SK-N-SH (cell line): ENCODE measurements at regions not wholly inside any gene's neighbourhood (a gene's known extent, or its start where the extent isn't known, plus 50 kb on each side); places are given as distances from the start of the nearest gene placed in this dataset.

ENCODE experiments used
- CTCF ChIA-PET: fragments of 300-600, 350-600 bp; formaldehyde crosslinking; extraction: SDS; loops from one replicate; lab custom pipeline; 2021; lab: Yijun Ruan, JAX
- POLR2A ChIA-PET: fragments of 350-600 bp; sonication (Branson Sonifier 250); formaldehyde crosslinking; extraction: SDS; loops from one replicate; lab custom pipeline; 2020; ENCODE audit warnings: antibody characterized with exemption, inconsistent platforms; lab: Yijun Ruan, JAX
- DNase-seq: peaks from one replicate; pipeline ENCODE4 v3.0.0; 2012
- H2AFZ ChIP-seq: fragments of 200-600 bp; sonication (generic); 2 replicates; pipeline ENCODE4 v1.8.1; 2016; ENCODE audit warnings: antibody characterized with exemption, mild to moderate bottlenecking, low read depth
- H3F3A ChIP-seq: fragments of 200-600 bp; sonication (generic); replicated peaks from 2 replicates; pipeline ENCODE3; 2016; ENCODE audit warnings: antibody characterized with exemption, mild to moderate bottlenecking; ENCODE audit not compliant: insufficient read depth
- H3K27ac ChIP-seq, 2 experiments: fragments of 200-500 bp in 1 of 2; fragments of 200-600 bp in 1 of 2; sonication (Bioruptor generic) in 1 of 2; sonication (generic), shearing (Covaris generic) in 1 of 2; 2 replicates each; pipeline versions ENCODE4 v1.5.1 to v1.6.1; 2014 to 2016; ENCODE audit warnings: low read depth in 2 of 2, inconsistent platforms in 1 of 2, low read length in 1 of 2, mild to moderate bottlenecking in 1 of 2, mixed read lengths in 1 of 2
- H3K27me3 ChIP-seq: fragments of 200-600 bp; sonication (generic), shearing (Covaris generic); 2 replicates; pipeline ENCODE4 v1.6.1; 2016; ENCODE audit warnings: mixed run types; ENCODE audit not compliant: insufficient read depth
- H3K36me3 ChIP-seq, 2 experiments: fragments of 200-500 bp in 1 of 2; fragments of 200-600 bp in 1 of 2; sonication (Bioruptor generic) in 1 of 2; sonication (generic) in 1 of 2; replicated peaks in 1 of 2; 2 replicates each; pipeline versions ENCODE3 to v1.5.1; 2014 to 2016; ENCODE audit warnings: low read length in 1 of 2, mild to moderate bottlenecking in 1 of 2; ENCODE audit not compliant: insufficient read depth in 2 of 2, control insufficient read depth in 1 of 2
- H3K4me1 ChIP-seq, 2 experiments: fragments of 200-500 bp in 1 of 2; fragments of 200-600 bp in 1 of 2; sonication (Bioruptor generic) in 1 of 2; sonication (generic), shearing (Covaris generic) in 1 of 2; 2 replicates each; pipeline versions ENCODE4 v1.5.1 to v1.6.1; 2014 to 2016; ENCODE audit warnings: low read depth in 1 of 2, low read length in 1 of 2, mixed run types in 1 of 2; ENCODE audit not compliant: insufficient read depth in 2 of 2, control insufficient read depth in 1 of 2
- H3K4me2 ChIP-seq: fragments of 200-600 bp; sonication (generic), shearing (Covaris generic); 2 replicates; pipeline ENCODE4 v1.6.1; 2017; ENCODE audit warnings: mixed run types
- H3K4me3 ChIP-seq, 2 experiments: fragments of 200-500 bp in 1 of 2; fragments of 200-600 bp in 1 of 2; sonication (Bioruptor generic) in 1 of 2; sonication (generic), shearing (Covaris generic) in 1 of 2; 2 replicates each; pipeline versions ENCODE4 v1.5.1 to v1.8.1; 2014 to 2016; ENCODE audit warnings: low read depth in 2 of 2, inconsistent platforms in 1 of 2, low read length in 1 of 2, mild to moderate bottlenecking in 1 of 2, mixed read lengths in 1 of 2, moderate library complexity in 1 of 2
- H3K79me2 ChIP-seq: fragments of 200-600 bp; sonication (generic); 2 replicates; pipeline ENCODE4 v1.8.1; 2017; ENCODE audit warnings: mild to moderate bottlenecking; ENCODE audit not compliant: insufficient read depth
- H3K9ac ChIP-seq: fragments of 200-600 bp; sonication (generic); 2 replicates; pipeline ENCODE4 v1.6.1; 2017; ENCODE audit warnings: mixed run types
- H3K9me2 ChIP-seq: fragments of 200-600 bp; sonication (generic); 2 replicates; pipeline ENCODE4 v1.6.1; 2017; ENCODE audit warnings: mixed run types
- H3K9me3 ChIP-seq: fragments of 200-600 bp; sonication (generic); 2 replicates; pipeline ENCODE4 v1.6.1; 2017; ENCODE audit warnings: mixed run types, mild to moderate bottlenecking, moderate library complexity
- H4K20me1 ChIP-seq: fragments of 200-600 bp; sonication (generic); 2 replicates; pipeline ENCODE4 v1.6.1; 2017; ENCODE audit warnings: mild to moderate bottlenecking, mixed run types; ENCODE audit not compliant: insufficient read depth
- CHD2 ChIP-seq: fragments of 150-350 bp; IDR thresholded peaks from 2 replicates; pipeline ENCODE4 v1.6.1; 2018; ENCODE audit warnings: low read length; ENCODE audit not compliant: partially characterized antibody
- EP300 ChIP-seq, 2 experiments: IDR thresholded peaks; 2 replicates each; pipeline versions ENCODE4 v1.4.0 to v1.6.1; 2012; ENCODE audit warnings: borderline replicate concordance in 1 of 2, low read depth in 1 of 2, low read length in 1 of 2
- EZH2phosphoT487 ChIP-seq: fragments of 200-600 bp; sonication (generic); IDR thresholded peaks from 2 replicates; pipeline ENCODE4 v1.6.1; 2017; ENCODE audit warnings: low read depth, mixed run types, mild to moderate bottlenecking, antibody characterized with exemption, moderate library complexity, borderline replicate concordance
- FOSL2 ChIP-seq: IDR thresholded peaks from 2 replicates; pipeline ENCODE4 v1.4.0; 2012; ENCODE audit warnings: low read depth, mild to moderate bottlenecking, moderate library complexity, borderline replicate concordance
- GABPA ChIP-seq: IDR thresholded peaks from 2 replicates; pipeline ENCODE4 v1.4.0; 2012; ENCODE audit warnings: low read depth, mild to moderate bottlenecking
- IRF3 ChIP-seq: fragments of 150-350 bp; IDR thresholded peaks from 2 replicates; pipeline ENCODE4 v1.6.1; 2016; ENCODE audit warnings: mild to moderate bottlenecking, low read depth, low read length
- JUND ChIP-seq: IDR thresholded peaks from 2 replicates; pipeline ENCODE4 v1.4.0; 2012
- NRF1 ChIP-seq: IDR thresholded peaks from 2 replicates; pipeline ENCODE4 v1.6.1; 2012; ENCODE audit warnings: low read depth, mild to moderate bottlenecking, low read length
- PBX3 ChIP-seq: IDR thresholded peaks from 2 replicates; pipeline ENCODE4; 2012
- POLR2AphosphoS5 ChIP-seq: IDR thresholded peaks from 2 replicates; pipeline ENCODE4 v1.6.1; 2012; ENCODE audit warnings: low read depth, low read length
- RAD21 ChIP-seq: IDR thresholded peaks from 2 replicates; pipeline ENCODE4 v1.6.1; 2012; ENCODE audit warnings: mild to moderate bottlenecking, low read length
- RCOR1 ChIP-seq: fragments of 150-350 bp; IDR thresholded peaks from 2 replicates; pipeline ENCODE4 v1.6.1; 2017; ENCODE audit warnings: antibody characterized with exemption, low read length
- RXRA ChIP-seq: IDR thresholded peaks from 2 replicates; pipeline ENCODE4 v1.4.0; 2012; ENCODE audit warnings: low read depth, mild to moderate bottlenecking, borderline replicate concordance
- SIN3A ChIP-seq: IDR thresholded peaks from 2 replicates; pipeline ENCODE4 v1.6.1; 2012; ENCODE audit warnings: low read depth, mild to moderate bottlenecking, low read length, moderate library complexity, borderline replicate concordance
- TAF1 ChIP-seq: IDR thresholded peaks from 2 replicates; pipeline ENCODE4 v1.6.1; 2012; ENCODE audit warnings: low read depth, mild to moderate bottlenecking, low read length, moderate library complexity, borderline replicate concordance
- YY1 ChIP-seq: IDR thresholded peaks from 2 replicates; pipeline ENCODE4 v1.4.0; 2012; ENCODE audit warnings: low read depth, mild to moderate bottlenecking
- ZBTB33 ChIP-seq: IDR thresholded peaks from 2 replicates; pipeline ENCODE4 v1.4.0; 2012; ENCODE audit warnings: low read depth, borderline replicate concordance
- WGBS: methylation state at CpG from one replicate; pipeline ENCODE4 v1.1.6; 2017; ENCODE audit warnings: low lambda C conversion rate; 5-methylcytosine and 5-hydroxymethylcytosine counted together

- H3K9me3 ChIP-seq = no peaks in the 10 kb centered on the region
- H3K4me1 ChIP-seq = no peaks in the 10 kb centered on the region
- no peaks in the 10 kb centered on the region for H4K20me1 ChIP-seq
- no peaks in the 10 kb centered on the region for H3K27me3 ChIP-seq
- DNase-seq = no peak
- POLR2A ChIA-PET = no interaction called here
- H3F3A ChIP-seq = no peaks in the 10 kb centered on the region
- no peak overlapping the region for H2AFZ ChIP-seq
- no peaks in the 10 kb centered on the region for H3K79me2 ChIP-seq
- no peaks in the 10 kb centered on the region for H3K36me3 ChIP-seq
- H3K9ac ChIP-seq = no peak overlapping the region
- no peak overlapping the region for H3K4me2 ChIP-seq
- TF ChIP-seq POLR2AphosphoS5 (no peak), PBX3 (no peak), EP300 (IDR thresholded peaks at IDR 0.05; ENCODE audit: borderline replicate concordance in 1 of 2, low read depth in 1 of 2, low read length in 1 of 2) (no peak), EZH2phosphoT487 (no peak), ZBTB33 (no peak), RCOR1 (no peak), IRF3 (no peak), TAF1 (no peak), JUND (no peak), RAD21 (no peak), RXRA (no peak), FOSL2 (no peak), NRF1 (no peak), YY1 (no peak), CHD2 (no peak), GABPA (no peak), SIN3A (no peak)
- TF ChIP-seq, all 33 proteins: peak for 0
- Histone ChIP-seq H3K27ac (no peak overlapping the region), H3K9me2 (no peaks in the 10 kb centered on the region), H3K4me3 (no peak overlapping the region)
- CTCF ChIA-PET = interaction anchor here (1.2 kb wide), 1 partner anchor 491 kb away, joined by 3 read pairs; no protein-coding TSS in a partner anchor
- 57% methylated on average over 2 of the region's 2 CpGs for WGBS
These were observed 71.6 kb upstream of the HTR2A start for GRCh38 chr13:46968450-46968849.
